ENCODE measurements at regions not wholly inside any gene's neighbourhood (a gene's known extent, or its start where the extent isn't known, plus 50 kb on each side); places are given as distances from the start of the nearest gene placed in this dataset.

- no peak overlapping the region for H3K4me3 ChIP-seq (replicated peaks; ENCODE audit: insufficient read depth, low read length)
- TF ChIP-seq SPI1 (IDR thresholded peaks at IDR 0.05; ENCODE audit: borderline replicate concordance, low read depth) = no peak
- no peak for TF ChIP-seq POLR2AphosphoS5 (IDR thresholded peaks at IDR 0.05; ENCODE audit: low read depth)
- no peak for TF ChIP-seq CTCF (IDR thresholded peaks at IDR 0.05; ENCODE audit: insufficient read depth, low read length)
- no peak for TF ChIP-seq REST (IDR thresholded peaks at IDR 0.05; ENCODE audit: insufficient replicate concordance, low read depth)
- TF ChIP-seq GABPA (IDR thresholded peaks at IDR 0.05; ENCODE audit: low read depth) = no peak
- DNase-seq (ENCODE audit: low read depth in 1 of 2, low spot score in 1 of 2) = no peak
- H3K27ac ChIP-seq (replicated peaks) = no peak overlapping the region
- H3K27me3 ChIP-seq (ENCODE audit: insufficient read depth, poor library complexity, severe bottlenecking) = no peaks in the 10 kb centered on the region
These were observed 550.1 kb upstream of the B3GALT2 start for GRCh38 chr1:193736507-193736906.

GRCh38 chr1:193733674-193734073 is 547.3 kb upstream of the B3GALT2 start:
- Histone ChIP-seq H3K27ac (replicated peaks) (no peak overlapping the region), H3K4me3 (replicated peaks; ENCODE audit: insufficient read depth, low read length) (no peak overlapping the region), H3K27me3 (ENCODE audit: insufficient read depth, poor library complexity, severe bottlenecking) (no peaks in the 10 kb centered on the region)
- DNase-seq (ENCODE audit: low read depth in 1 of 2, low spot score in 1 of 2) = no peak
- TF ChIP-seq POLR2AphosphoS5 (IDR thresholded peaks at IDR 0.05; ENCODE audit: low read depth) = no peak
- no peak for TF ChIP-seq SPI1 (IDR thresholded peaks at IDR 0.05; ENCODE audit: borderline replicate concordance, low read depth)
- no peak for TF ChIP-seq REST (IDR thresholded peaks at IDR 0.05; ENCODE audit: insufficient replicate concordance, low read depth)
- TF ChIP-seq GABPA (IDR thresholded peaks at IDR 0.05; ENCODE audit: low read depth) = no peak
- TF ChIP-seq CTCF (IDR thresholded peaks at IDR 0.05; ENCODE audit: insufficient read depth, low read length) = no peak

GRCh38 chr1:193730017-193730416 is 543.6 kb upstream of the B3GALT2 start:
- TF ChIP-seq SPI1 (IDR thresholded peaks at IDR 0.05; ENCODE audit: borderline replicate concordance, low read depth) (no peak), CTCF (IDR thresholded peaks at IDR 0.05; ENCODE audit: insufficient read depth, low read length) (no peak), REST (IDR thresholded peaks at IDR 0.05; ENCODE audit: insufficient replicate concordance, low read depth) (no peak), GABPA (IDR thresholded peaks at IDR 0.05; ENCODE audit: low read depth) (no peak), POLR2AphosphoS5 (IDR thresholded peaks at IDR 0.05; ENCODE audit: low read depth) (no peak)
- Histone ChIP-seq H3K27me3 (ENCODE audit: insufficient read depth, poor library complexity, severe bottlenecking) (no peaks in the 10 kb centered on the region), H3K4me3 (replicated peaks; ENCODE audit: insufficient read depth, low read length) (no peak overlapping the region), H3K27ac (replicated peaks) (no peak overlapping the region)
- no peak for DNase-seq (ENCODE audit: low read depth in 1 of 2, low spot score in 1 of 2)

All from HL-60 (cell line).